DMS114 treated with DMSO at 0.1 percent for 48 hours (cell line): ENCODE measurements at regions not wholly inside any gene's neighbourhood (a gene's known extent, or its start where the extent isn't known, plus 50 kb on each side); places are given as distances from the start of the nearest gene placed in this dataset.

Experiments used
- DNase-seq: peaks from one replicate; lab custom pipeline; 2025; ENCODE audit not compliant: unreplicated experiment; lab: John Stamatoyannopoulos, UW

DNA sequence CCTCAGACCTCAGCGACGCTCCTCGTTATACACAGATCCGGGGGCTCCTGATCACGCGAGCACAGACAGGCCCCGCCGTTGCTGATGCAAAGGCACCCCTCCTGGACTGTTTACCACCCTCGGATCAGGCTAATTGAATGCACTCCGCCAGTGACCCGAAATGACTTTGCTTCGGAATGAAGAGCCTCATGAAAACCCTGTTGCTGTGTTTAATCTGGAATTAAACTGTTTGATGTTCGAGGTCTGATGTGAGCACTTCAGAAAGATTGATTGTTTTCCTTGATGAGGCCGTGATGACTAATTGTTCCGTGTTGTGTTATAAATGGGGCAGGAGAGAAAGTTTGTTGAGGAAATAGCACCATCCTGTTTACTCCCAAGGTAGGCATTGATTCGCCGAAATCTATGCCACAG is 190.5 kb upstream of the PPP1R26 start:
- DNase-seq, result no peak

DNA sequence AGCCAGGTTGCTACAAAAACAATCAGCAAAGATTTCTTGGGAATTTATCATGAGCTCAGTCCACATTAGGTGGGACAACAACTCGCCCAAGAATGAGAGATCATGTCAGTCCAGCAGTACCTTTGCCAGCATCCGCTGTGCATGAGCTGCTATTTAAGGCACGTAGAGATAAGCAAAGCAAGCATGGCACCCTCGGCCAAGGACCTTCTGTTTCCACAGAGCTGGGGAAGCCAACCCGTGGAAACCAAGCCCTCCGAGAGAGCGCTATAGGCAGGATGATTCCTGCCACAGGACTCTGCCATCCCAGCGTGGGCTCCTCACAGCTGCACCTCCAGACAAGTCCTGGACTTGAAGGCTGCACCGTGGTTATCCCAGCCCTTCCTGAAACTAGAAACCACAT is 189.5 kb upstream of the PPP1R26 start:
- no peak for DNase-seq

- no peak for DNase-seq
Measured at GRCh38 chr9:135290566-135290965, 189.0 kb upstream of the PPP1R26 start.

- DNase-seq, result no peak
Measured at GRCh38 chr9:135291165-135291564, 188.4 kb upstream of the PPP1R26 start.

DNA sequence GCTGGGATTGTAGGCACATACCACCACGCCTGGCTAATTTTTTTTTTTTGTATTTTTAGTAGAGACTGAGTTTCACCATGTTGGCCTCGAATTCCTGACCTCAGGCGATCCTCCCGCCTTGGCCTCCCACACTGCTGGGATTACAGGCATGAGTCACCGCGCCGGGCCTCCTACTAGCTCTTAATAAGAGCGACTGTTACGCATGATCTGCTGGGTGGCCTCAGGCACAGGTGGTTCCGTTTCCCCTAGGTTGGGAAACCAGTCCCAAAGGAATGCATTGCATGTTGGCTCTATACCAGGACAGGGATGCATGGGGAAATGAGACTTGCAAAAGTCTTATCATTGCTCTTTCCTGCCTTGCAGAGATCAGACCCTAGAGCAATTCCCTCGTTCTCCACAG is 184.7 kb upstream of the PPP1R26 start:
- DNase-seq, result no peak

GRCh38 chr9:135295551-135296300 is 183.9 kb upstream of the PPP1R26 start:
- DNase-seq, result no peak

DNA sequence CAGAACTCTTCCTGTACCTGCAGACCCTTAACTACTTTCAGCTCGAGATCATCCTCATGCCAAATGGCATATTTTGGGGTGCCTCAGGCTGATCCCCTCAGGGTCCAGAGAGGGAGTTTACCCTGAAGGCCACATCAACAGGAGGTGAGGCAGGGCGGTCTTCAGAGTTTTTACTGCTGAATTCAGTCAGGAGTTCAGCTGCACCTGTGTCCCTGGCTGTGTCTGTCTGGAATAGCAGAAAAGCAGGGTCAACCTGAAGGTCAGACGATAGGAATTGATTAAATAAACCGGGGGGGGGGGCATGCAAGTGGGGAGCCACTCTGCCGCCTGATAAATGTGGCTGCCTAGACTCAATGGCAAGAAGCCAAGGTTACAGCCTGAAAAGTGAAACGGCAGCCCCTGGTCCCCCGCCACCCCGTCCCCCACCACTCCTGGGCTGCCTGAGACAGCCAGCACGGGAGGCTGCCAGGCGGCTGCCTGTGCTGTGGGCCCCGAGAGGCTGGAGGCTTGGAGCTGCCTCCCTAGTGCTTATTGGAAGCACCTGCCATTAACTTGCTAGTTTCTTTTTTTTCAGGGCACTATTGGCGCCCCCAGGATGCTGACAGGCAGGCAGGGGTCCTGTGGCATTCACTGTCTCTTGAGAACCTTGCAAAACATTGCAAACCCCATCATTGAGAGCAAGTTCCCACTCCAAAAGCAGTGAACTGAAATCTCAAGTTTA is 182.7 kb upstream of the PPP1R26 start:
- DNase-seq, result no peak

DNA sequence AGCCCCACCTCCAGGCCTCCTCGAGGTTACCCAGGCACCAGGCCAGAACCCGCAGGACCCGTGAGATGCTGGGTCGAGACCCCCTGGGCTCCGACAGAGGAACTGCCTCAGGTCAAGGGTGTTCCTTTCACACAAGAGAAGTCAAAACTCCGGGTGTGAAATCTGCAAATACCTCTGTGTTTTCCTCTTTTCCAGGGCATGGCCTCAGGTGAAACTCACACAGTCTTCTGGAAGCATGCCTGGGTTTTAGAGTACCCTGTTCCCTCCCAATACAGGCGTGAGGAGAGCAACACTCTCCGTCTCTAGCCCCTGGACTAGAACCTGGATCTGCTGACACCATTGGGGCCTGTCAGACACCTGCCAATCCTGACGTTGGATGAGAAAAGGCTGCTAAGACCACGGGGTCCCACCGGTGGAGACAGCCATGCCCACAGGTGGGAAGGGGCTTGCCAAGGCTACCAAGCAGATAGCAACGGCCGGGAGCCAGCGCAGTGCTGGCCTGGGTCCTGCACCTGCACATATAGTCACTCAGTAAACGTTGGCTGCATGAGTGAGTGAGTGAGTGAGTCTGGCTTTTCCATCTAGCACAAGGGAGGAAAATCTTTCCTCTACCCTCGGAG is 182.0 kb upstream of the PPP1R26 start:
- DNase-seq, result no peak

DNA sequence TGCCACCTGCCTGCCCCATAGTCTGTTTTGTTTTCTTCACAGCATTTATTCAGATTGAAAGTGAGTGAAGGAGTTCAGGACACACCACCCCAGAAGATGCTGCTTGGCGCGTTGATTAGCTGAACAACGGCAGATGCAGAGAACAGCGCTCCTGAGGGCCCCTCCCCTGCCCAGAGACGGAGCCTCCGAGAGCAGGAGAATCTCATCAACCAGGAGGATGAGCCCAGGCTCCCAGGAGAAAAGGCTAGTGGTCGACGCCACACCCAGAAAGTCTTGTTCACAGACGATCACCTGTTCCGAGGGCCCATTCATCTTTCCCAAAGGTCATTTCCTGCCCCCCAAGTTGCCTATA is 180.4 kb upstream of the PPP1R26 start:
- no peak for DNase-seq

DNA sequence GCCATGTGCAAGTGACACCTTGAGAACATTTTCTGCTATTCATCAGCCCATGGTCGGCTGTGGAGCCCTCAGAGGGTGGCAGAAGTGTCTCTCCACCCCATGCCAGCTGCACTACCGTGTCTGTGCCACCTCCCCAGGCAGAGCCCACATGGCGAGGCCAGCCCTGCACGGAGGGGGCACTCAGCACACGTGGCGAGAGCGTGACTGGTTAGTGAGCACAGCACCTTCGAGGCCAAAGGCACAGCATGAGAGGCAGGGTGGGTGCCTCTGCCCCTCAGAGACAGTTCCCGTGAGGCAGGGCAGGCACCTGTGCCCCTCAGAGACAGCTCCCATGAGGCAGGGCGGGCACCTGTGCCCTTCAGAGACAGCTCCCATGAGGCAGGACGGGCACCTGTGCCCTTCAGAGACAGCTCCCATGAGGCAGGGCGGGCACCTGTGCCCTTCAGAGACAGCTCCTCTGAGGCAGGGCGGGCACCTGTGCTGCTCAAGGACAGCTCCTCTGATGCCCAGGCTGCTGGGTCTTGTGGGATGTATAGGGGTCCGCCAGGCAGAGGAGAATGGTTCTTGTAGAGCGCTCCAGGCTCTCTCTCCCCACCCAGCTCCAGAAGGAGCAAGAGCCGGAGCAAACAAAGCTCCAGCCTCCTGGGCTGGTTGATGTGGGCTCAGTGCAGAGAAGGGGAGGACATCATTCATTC is 179.8 kb upstream of the PPP1R26 start:
- no peak for DNase-seq

- DNase-seq, result no peak
Measured at GRCh38 chr9:135300346-135301141, 179.0 kb upstream of the PPP1R26 start.

DNA sequence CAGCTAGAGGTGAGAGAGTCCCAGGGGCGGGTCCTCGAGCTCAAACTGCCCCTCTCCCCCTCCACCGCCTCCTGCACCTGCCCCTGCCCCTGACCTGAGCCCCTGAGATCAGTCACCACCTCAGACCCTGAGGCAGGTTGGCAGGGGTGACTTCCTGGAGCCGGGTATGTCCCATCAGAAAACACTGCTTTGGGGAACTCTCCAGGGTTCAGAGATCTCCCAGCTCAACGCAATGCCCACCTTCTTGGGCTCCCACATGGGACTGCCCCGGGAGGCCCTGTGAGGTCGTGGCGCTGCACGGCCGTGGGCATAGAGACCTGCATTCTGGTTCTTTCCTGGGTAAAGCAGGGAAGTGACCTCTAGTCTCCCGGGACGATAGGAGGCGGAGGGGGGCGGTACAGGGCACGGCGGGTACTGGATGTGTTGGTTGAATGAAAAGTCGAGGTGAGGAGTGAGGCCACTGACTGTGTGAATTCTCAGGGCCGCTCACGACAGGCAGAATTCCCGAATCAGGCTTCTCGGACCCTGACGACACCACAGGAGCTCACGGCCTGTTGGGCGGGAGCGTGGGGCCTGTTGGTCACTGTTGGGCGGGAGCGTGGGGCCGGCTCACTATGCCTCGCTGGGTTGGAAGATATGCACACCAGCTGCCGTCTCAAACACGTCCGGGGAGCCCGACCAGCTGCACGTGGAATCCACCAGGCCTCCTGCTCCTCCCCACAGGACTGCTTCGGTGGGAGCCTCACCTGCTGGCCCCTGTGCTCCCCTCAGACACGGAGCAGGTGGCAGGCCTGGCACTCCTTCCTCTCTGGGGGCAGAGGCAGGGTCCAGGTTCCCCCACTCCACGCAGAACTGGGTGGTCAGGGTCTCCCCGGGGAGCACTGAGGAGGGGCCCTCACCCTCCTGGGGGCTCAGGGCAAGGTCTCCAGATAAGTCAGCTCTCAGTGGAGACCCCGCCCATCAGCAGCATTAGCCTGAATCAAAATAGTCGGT is 178.0 kb upstream of the PPP1R26 start:
- no peak for DNase-seq

DNA sequence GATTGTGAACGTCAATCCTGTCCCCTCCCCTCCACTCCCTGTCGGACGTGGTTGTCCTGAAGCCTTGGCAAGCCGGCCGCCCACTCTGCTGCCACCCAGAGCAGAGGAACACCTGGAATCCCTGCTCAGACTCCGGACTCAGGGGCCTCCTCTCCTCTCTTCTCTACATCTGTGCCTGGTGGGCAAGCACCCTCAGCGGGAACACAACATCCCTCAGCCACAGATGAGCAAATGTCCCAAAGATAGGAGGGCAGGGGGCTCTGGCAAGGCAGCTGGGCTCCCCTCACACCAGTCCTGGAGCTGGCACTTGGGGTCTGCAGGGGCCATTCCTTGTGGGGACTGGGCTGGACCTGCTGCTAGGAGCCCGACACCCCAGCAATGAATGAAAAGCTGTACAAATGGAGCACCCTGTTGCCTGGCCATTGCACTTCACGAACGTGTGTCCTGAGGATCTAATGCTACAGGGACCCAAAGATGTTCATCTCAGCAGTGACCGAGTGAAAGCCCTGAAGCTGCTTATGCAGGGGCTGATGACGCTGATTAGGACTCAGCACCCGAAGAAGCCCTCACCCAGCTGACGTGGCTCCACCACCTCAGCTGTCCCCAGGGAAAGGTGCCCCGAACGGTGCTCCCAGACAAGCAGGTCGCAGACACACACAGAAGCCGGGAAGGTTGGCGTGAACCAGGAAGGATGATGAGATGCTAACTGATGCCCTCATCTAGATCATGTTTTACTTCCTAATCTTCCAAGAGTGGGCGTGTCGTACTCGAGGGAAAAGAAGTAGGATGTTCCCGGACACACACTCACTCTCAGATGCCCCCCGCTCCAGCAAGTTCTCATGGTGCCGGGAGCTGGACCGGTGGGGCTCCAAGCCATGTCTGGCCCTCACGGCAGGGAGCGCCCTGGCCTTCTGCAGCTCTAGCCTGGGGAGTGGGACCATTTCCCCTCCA is 177.0 kb upstream of the PPP1R26 start:
- no peak for DNase-seq

DNA sequence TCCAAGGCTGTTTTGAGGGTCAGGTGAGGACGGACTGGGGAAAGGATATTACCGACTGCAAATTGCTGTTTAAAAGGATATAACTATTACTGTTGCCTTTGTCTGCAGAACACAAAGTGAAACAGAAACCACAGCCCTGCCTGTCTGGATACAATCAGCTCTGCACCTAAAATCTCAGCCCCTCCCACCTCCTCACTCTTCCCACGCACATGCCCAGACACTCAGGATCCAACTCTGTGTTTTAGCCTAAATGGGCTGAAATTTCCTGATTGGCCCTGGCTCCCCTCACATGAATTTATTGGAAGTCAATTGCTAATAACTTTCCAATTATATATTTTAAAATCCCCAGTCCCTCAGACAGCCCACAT is 176.3 kb upstream of the PPP1R26 start:
- no peak for DNase-seq

- no peak for DNase-seq
Measured at GRCh38 chr9:135303865-135304499, 175.6 kb upstream of the PPP1R26 start.

- DNase-seq, result no peak
Measured at GRCh38 chr9:135304886-135305285, 174.7 kb upstream of the PPP1R26 start.

DNA sequence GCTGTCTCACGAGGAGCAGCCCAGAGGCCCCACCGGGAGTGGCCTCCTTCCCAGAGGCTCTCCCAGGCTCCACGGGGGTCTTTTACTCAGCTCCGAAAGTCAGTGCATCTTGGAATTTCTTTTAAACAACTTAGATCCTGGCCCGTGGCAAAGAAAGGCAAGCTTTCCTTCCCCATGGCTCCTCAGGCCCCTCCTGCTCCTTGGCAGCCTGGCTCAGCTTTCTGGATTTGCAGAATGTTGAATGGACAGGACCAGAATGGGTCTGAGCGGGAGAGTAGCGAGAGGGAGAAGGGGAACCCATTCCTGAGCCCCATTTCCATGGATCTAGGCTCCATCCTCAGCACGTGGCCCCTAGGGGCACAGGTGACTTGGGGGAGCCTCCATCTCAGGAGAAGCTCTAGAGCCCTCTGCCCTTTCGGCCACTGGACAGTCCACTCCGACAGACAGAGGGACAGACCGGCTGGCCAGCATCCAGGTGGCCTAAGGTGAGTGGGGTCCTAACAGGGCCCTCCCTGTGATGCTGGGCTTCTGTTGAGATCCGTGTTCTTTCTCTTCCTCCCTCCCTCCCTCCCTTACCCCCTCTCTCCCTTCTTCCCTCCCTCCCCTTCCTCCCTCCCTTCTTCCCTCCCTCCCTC is 173.9 kb upstream of the PPP1R26 start:
- no peak for DNase-seq

DNA sequence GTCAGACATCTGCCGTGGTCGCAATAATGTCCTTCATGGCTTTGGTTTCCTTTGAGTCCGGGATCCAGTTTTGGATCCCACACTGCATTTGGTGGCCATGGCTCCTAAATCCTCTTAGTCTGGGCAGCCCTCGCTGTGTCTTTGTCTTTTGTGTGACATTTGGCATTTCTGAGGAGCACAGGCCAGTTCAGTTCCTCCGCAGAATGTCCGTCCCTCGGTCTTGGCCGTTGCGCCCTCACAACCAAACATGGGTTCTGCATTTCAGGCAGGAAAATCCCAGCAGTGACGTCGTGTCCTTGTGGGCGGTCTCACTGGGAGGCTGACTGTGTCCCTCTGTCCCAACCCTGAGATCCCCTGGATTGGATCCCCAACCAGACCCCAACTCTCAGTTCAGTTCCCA is 172.9 kb upstream of the PPP1R26 start:
- no peak for DNase-seq
